ENCODE measurements at regions not wholly inside any gene's neighbourhood (a gene's known extent, or its start where the extent isn't known, plus 50 kb on each side); places are given as distances from the start of the nearest gene placed in this dataset.

DNA sequence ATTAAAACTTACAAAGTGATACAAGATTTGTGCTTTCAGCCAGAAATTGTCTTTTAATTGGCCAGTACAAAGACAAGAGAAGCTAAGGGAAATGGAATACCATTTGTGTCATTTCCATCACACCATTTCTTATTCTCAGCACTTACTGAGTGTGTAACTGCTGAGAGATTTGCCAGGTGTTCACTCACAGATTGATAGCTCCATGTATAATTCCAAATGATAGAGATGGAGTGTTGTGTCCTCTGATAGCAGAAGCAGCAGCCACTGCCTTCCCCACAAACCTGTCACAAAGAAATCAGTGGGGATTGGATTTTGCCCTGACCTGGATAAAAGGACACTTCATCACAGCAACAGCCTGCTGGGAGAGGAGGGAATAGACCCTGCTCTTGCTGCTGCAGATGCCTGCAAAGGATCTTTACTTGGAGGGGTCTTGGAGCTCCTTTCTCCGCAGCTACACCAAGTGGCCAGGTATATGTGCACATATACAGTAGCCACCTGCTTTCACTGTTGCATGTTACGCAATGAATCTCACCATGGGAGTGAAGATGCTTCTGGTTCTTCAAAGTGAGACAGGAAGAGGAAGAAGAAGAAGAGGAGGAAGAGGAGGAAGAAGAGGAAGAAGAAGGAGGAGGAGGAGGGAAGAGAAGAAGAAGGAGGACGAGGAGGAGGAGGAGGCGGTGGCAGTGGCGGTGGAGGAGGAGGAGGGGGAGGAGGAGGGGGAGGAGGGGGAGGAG lies 78.7 kb upstream of the KCNJ15 start:
- H3K9me3 Mint-ChIP-seq (ENCODE audit: unreplicated experiment) = peaks cover 11% of the 10 kb centered on the region
- no peaks in the 10 kb centered on the region for H3K36me3 Mint-ChIP-seq (ENCODE audit: insufficient read depth, unreplicated experiment)
- intact Hi-C loops (cut with micrococcal nuclease) = no loop called here
- H3K4me3 Mint-ChIP-seq (ENCODE audit: unreplicated experiment) = no peak overlapping the region
- CTCF ChIA-PET = interaction anchor here (0.6 to 1.0 kb wide), 3 partner anchors 8 to 207 kb away, joined by 3 to 4 read pairs (median 3); no protein-coding TSS in a partner anchor
- TF ChIP-seq CTCF (IDR thresholded peaks at IDR 0.05; ENCODE audit: unreplicated experiment) = no peak
- no peak overlapping the region for H3K27ac Mint-ChIP-seq (ENCODE audit: low read depth, unreplicated experiment)
- H3K4me1 Mint-ChIP-seq (ENCODE audit: insufficient read depth, unreplicated experiment) = peaks cover 18% of the 10 kb centered on the region
- BruUV-seq (replicated peaks) = no TSS peak
- no peaks in the 10 kb centered on the region for H3K27me3 Mint-ChIP-seq (ENCODE audit: insufficient read depth, unreplicated experiment)
- no peak for DNase-seq (ENCODE audit: unreplicated experiment)
- POLR2A ChIA-PET = interaction anchor here (0.6 to 0.9 kb wide), 3 partner anchors 8 to 167 kb away, joined by 3 read pairs; no protein-coding TSS in a partner anchor

DNA sequence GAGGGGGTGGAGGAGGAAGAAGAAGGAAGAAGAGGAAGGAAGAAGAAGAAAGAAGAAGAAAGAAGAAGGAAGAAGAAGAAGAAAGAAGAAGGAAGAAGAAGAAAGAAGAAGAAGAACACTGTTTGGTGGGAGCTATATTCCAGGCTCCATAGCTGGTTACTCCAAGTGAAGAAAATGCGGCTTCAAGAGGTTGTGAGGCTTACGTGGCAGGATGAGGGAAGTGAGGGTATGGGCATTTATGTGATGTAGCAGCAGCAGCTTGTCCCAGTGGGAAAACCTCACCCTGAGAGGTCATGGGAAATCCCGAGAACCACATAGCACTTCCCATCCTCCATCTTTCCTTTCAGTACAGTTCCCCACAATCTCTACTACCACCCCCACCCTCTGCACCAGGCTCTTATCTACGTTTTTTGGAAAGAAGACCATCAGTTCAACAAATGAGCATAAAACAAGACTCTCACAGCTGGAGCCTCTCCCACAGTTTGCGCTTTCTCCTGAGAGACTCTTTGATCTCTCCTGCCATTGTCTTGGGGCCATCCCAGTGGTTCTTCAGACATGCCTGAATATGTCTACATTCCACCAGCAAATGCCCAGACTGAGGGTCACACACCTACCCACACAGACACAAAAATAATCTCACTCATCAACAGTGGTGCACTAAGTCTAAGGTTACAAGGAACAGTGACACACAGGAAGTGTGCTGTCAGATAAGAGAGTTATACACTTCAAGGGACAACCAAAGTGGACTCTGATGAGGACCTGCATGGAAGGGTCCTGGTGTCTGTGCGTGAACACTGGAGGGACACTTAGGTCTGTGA lies 77.9 kb upstream of the KCNJ15 start:
- Mint-ChIP-seq H3K27ac (ENCODE audit: low read depth, unreplicated experiment) (no peak overlapping the region), H3K9me3 (ENCODE audit: unreplicated experiment) (peaks cover 11% of the 10 kb centered on the region), H3K4me1 (ENCODE audit: insufficient read depth, unreplicated experiment) (peaks cover 15% of the 10 kb centered on the region), H3K36me3 (ENCODE audit: insufficient read depth, unreplicated experiment) (no peaks in the 10 kb centered on the region), H3K4me3 (ENCODE audit: unreplicated experiment) (no peak overlapping the region), H3K27me3 (ENCODE audit: insufficient read depth, unreplicated experiment) (no peaks in the 10 kb centered on the region)
- no peak for TF ChIP-seq CTCF (IDR thresholded peaks at IDR 0.05; ENCODE audit: unreplicated experiment)
- CTCF ChIA-PET = interaction anchor here (0.6 to 1.6 kb wide), 4 partner anchors 8 to 206 kb away, joined by 3 to 9 read pairs (median 4); no protein-coding TSS in a partner anchor
- BruUV-seq (replicated peaks) = no TSS peak
- intact Hi-C loops (cut with micrococcal nuclease) = no loop called here
- POLR2A ChIA-PET = interaction anchor here (0.6 to 1.2 kb wide), 2 partner anchors 9 to 168 kb away, joined by 3 to 5 read pairs; no protein-coding TSS in a partner anchor
- DNase-seq (ENCODE audit: unreplicated experiment) = no peak

DNA sequence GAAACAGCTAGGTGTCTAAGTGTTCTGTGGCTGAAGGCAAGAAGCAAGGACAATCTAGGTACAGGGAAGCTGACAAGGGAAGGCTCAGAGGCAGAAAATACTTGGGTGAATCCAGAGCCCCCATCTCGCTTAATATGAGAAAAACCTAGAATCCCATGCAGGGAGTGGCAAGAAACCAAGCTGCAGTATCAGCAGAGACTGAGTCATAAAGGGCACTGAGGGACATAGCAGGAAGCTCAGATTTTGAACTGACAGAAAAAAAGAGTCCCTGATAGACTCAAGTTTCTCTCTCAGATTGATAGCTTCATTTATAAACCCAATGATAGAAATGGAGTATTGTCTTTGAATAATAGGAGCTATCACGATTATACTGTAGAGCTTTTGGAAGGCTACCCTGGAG lies 77.3 kb upstream of the KCNJ15 start:
- BruUV-seq (replicated peaks) = no TSS peak
- Mint-ChIP-seq H3K27me3 (ENCODE audit: insufficient read depth, unreplicated experiment) (no peaks in the 10 kb centered on the region), H3K4me3 (ENCODE audit: unreplicated experiment) (no peak overlapping the region), H3K36me3 (ENCODE audit: insufficient read depth, unreplicated experiment) (no peaks in the 10 kb centered on the region), H3K27ac (ENCODE audit: low read depth, unreplicated experiment) (no peak overlapping the region), H3K9me3 (ENCODE audit: unreplicated experiment) (peaks cover 11% of the 10 kb centered on the region), H3K4me1 (ENCODE audit: insufficient read depth, unreplicated experiment) (peaks cover 13% of the 10 kb centered on the region)
- intact Hi-C loops (cut with micrococcal nuclease) = no loop called here
- DNase-seq (ENCODE audit: unreplicated experiment) = no peak
- POLR2A ChIA-PET = interaction anchor here (1.2 kb wide), 1 partner anchor 9 kb away, joined by 5 read pairs; no protein-coding TSS in a partner anchor
- CTCF ChIA-PET = interaction anchor here (1.1 to 1.6 kb wide), 2 partner anchors 8 to 173 kb away, joined by 6 to 9 read pairs; no protein-coding TSS in a partner anchor
- no peak for TF ChIP-seq CTCF (IDR thresholded peaks at IDR 0.05; ENCODE audit: unreplicated experiment)

DNA sequence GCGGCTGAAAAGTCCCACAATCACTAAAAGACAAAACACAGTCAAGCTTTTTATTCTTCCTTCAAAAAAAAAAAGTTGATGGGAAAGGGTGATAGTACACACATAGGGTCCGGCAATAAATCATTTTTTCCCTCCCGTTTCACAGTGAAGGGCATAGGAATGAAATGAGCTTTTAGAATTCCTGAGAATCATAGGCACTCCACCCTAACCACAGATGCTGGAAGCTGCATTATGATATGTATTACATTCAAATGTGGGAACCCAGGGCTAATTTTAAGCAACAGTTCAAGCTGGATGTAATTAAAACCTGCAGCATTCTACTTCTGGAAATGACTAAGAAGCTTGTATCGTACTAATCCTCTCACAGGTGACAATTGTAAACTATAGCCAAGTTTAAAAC lies 75.7 kb upstream of the KCNJ15 start:
- Mint-ChIP-seq H3K36me3 (ENCODE audit: insufficient read depth, unreplicated experiment) (no peaks in the 10 kb centered on the region), H3K9me3 (ENCODE audit: unreplicated experiment) (peaks cover 11% of the 10 kb centered on the region), H3K4me1 (ENCODE audit: insufficient read depth, unreplicated experiment) (peaks cover 13% of the 10 kb centered on the region), H3K4me3 (ENCODE audit: unreplicated experiment) (no peak overlapping the region), H3K27me3 (ENCODE audit: insufficient read depth, unreplicated experiment) (no peaks in the 10 kb centered on the region), H3K27ac (ENCODE audit: low read depth, unreplicated experiment) (no peak overlapping the region)
- intact Hi-C loops (cut with micrococcal nuclease) = no loop called here
- no peak for DNase-seq (ENCODE audit: unreplicated experiment)
- BruUV-seq (replicated peaks) = no TSS peak
- ChIA-PET POLR2A (interaction anchor here (1.4 kb wide), 1 partner anchor 23 kb away, joined by 4 read pairs; no protein-coding TSS in a partner anchor), CTCF (interaction anchor here (0.9 kb wide), 2 partner anchors 29 to 469 kb away, joined by 3 read pairs; no protein-coding TSS in a partner anchor)
- no peak for TF ChIP-seq CTCF (IDR thresholded peaks at IDR 0.05; ENCODE audit: unreplicated experiment)
